ENCODE measurements at regions not wholly inside any gene's neighbourhood (a gene's known extent, or its start where the extent isn't known, plus 50 kb on each side); places are given as distances from the start of the nearest gene placed in this dataset.

- TF ChIP-seq POLR2AphosphoS5 (IDR thresholded peaks at IDR 0.05), result no peak
- no peak for TF ChIP-seq CTCF (IDR thresholded peaks at IDR 0.05)
Observed at GRCh38 chr4:42711496-42711895, 54.6 kb upstream of the ATP8A1 start.
